Peyer's patch (tissue), 4 donors: ENCODE measurements at regions not wholly inside any gene's neighbourhood (a gene's known extent, or its start where the extent isn't known, plus 50 kb on each side); places are given as distances from the start of the nearest gene placed in this dataset.

ENCODE experiments used
- DNase-seq, 3 donors: peaks; one replicate each; pipeline ENCODE4 v3.0.0-alpha.2; 2017 to 2019
- H3K27ac ChIP-seq, 4 donors: fragments of 200-600 bp; sonication (generic); one replicate each; pipeline ENCODE4 v1.5.1; 2016 to 2019
- H3K27me3 ChIP-seq, 2 donors: fragments of 200-600 bp; sonication (generic); one replicate each; pipeline ENCODE4 v1.5.1; 2019
- H3K36me3 ChIP-seq, 3 donors: fragments of 200-600 bp; sonication (generic); one replicate each; pipeline ENCODE4 v1.5.1; 2016 to 2019
- H3K4me1 ChIP-seq, 4 donors: fragments of 200-600 bp; sonication (generic); one replicate each; pipeline ENCODE4 v1.5.1; 2016 to 2019
- H3K4me3 ChIP-seq, 4 donors: fragments of 200-600 bp; sonication (generic); 1 replicate in 3 of 4; 2 replicates in 1 of 4; pipeline ENCODE4 v1.5.1; 2016 to 2019; ENCODE audit warnings: mild to moderate bottlenecking in 1 of 4
- H3K9me3 ChIP-seq, 4 donors: fragments of 200-600 bp; sonication (generic); one replicate each; pipeline ENCODE4 v1.5.1; 2016 to 2019; ENCODE audit warnings: mild to moderate bottlenecking in 1 of 4
- CTCF ChIP-seq, 6 experiments: fragments of 450-650 bp in 4 of 6; fragments of 200-600 bp in 2 of 6; sonication (generic) in 1 of 6; IDR thresholded peaks; one replicate each; pipeline ENCODE4 v1.5.1; 2017 to 2019; ENCODE audit warnings: antibody characterized with exemption in 6 of 6, mild to moderate bottlenecking in 3 of 6, moderate library complexity in 1 of 6
- POLR2A ChIP-seq, 2 donors: fragments of 450-650 bp; IDR thresholded peaks; one replicate each; pipeline ENCODE4 v1.5.1; 2017; ENCODE audit warnings: antibody characterized with exemption in 2 of 2, mild to moderate bottlenecking in 2 of 2, moderate library complexity in 2 of 2

- H3K36me3 ChIP-seq = no peaks in the 10 kb centered on the region
- no peak overlapping the region for H3K27ac ChIP-seq
- H3K4me3 ChIP-seq = no peak overlapping the region
- H3K27me3 ChIP-seq = no peaks in the 10 kb centered on the region
- H3K4me1 ChIP-seq = no peaks in the 10 kb centered on the region
- H3K9me3 ChIP-seq = no peaks in the 10 kb centered on the region
- TF ChIP-seq CTCF (IDR thresholded peaks at IDR 0.05) = no peak
- DNase-seq = no peak
Observed at GRCh38 chr4:20440170-20440569, 188.5 kb downstream of the SLIT2 start.

- Histone ChIP-seq H3K36me3 (no peaks in the 10 kb centered on the region), H3K9me3 (no peaks in the 10 kb centered on the region), H3K4me3 (no peak overlapping the region), H3K4me1 (no peaks in the 10 kb centered on the region), H3K27ac (no peak overlapping the region), H3K27me3 (no peaks in the 10 kb centered on the region)
- no peak for TF ChIP-seq CTCF (IDR thresholded peaks at IDR 0.05)
- DNase-seq = no peak
Observed at GRCh38 chr4:20443015-20443805, 191.5 kb downstream of the SLIT2 start.

GRCh38 chr4:20444599-20445337 is 193.1 kb downstream of the SLIT2 start:
- no peak for TF ChIP-seq POLR2A (IDR thresholded peaks at IDR 0.05)
- Histone ChIP-seq H3K27me3 (no peaks in the 10 kb centered on the region), H3K27ac (no peak overlapping the region), H3K4me1 (no peaks in the 10 kb centered on the region), H3K4me3 (no peak overlapping the region), H3K36me3 (no peaks in the 10 kb centered on the region), H3K9me3 (no peaks in the 10 kb centered on the region)
- DNase-seq = no peak

- DNase-seq = no peak
- H3K36me3 ChIP-seq = no peaks in the 10 kb centered on the region
- H3K4me1 ChIP-seq = no peaks in the 10 kb centered on the region
- TF ChIP-seq CTCF (IDR thresholded peaks at IDR 0.05) = no peak
- no peak for TF ChIP-seq POLR2A (IDR thresholded peaks at IDR 0.05)
- H3K27ac ChIP-seq = no peak overlapping the region
- no peak overlapping the region for H3K4me3 ChIP-seq
- H3K27me3 ChIP-seq = no peaks in the 10 kb centered on the region
- H3K9me3 ChIP-seq = no peaks in the 10 kb centered on the region
Observed at GRCh38 chr4:20445933-20446723, 194.4 kb downstream of the SLIT2 start.

- no peaks in the 10 kb centered on the region for H3K4me1 ChIP-seq
- H3K4me3 ChIP-seq = no peak overlapping the region
- H3K9me3 ChIP-seq = no peaks in the 10 kb centered on the region
- no peak overlapping the region for H3K27ac ChIP-seq
- H3K36me3 ChIP-seq = no peaks in the 10 kb centered on the region
- no peaks in the 10 kb centered on the region for H3K27me3 ChIP-seq
- TF ChIP-seq CTCF (IDR thresholded peaks at IDR 0.05) = no peak
- no peak for DNase-seq
Observed at GRCh38 chr4:20447103-20447502, 195.4 kb downstream of the SLIT2 start.

GRCh38 chr4:20451986-20452385 is 200.3 kb downstream of the SLIT2 start:
- Histone ChIP-seq H3K4me3 (no peak overlapping the region), H3K9me3 (no peaks in the 10 kb centered on the region), H3K36me3 (no peaks in the 10 kb centered on the region), H3K27me3 (no peaks in the 10 kb centered on the region), H3K4me1 (no peaks in the 10 kb centered on the region), H3K27ac (no peak overlapping the region)
- DNase-seq = no peak
- TF ChIP-seq POLR2A (IDR thresholded peaks at IDR 0.05) = no peak
- TF ChIP-seq CTCF (IDR thresholded peaks at IDR 0.05) = no peak
